AG04450 (cell line): ENCODE measurements at regions not wholly inside any gene's neighbourhood (a gene's known extent, or its start where the extent isn't known, plus 50 kb on each side); places are given as distances from the start of the nearest gene placed in this dataset.

ENCODE experiments used
- CTCF ChIA-PET: fragments of 300-600, 350-600 bp; formaldehyde crosslinking; extraction: SDS; loops from one replicate; lab custom pipeline; 2022; ENCODE audit warnings: antibody characterized with exemption, inconsistent platforms; lab: Charles Lee
- POLR2A ChIA-PET: fragments of 350-600 bp; formaldehyde crosslinking; extraction: SDS; loops from one replicate; lab custom pipeline; 2021; ENCODE audit warnings: antibody characterized with exemption, inconsistent platforms; lab: Yijun Ruan, JAX
- DNase-seq: peaks from one replicate; pipeline ENCODE4 v3.0.0-alpha.2; 2011; ENCODE audit warnings: low read depth, low spot score
- H3K27ac ChIP-seq: one replicate; pipeline ENCODE4 v1.5.1; 2012; ENCODE audit warnings: low read depth, low read length, control low read depth
- H3K27me3 ChIP-seq: one replicate; pipeline ENCODE4 v1.6.0; 2012; ENCODE audit warnings: low read length; ENCODE audit not compliant: control insufficient read depth, insufficient read depth
- H3K4me3 ChIP-seq: 2 replicates; pipeline ENCODE4 v1.5.1; 2011; ENCODE audit warnings: mild to moderate bottlenecking, low read depth, low read length, control low read depth
- H3K9me3 ChIP-seq: 2 replicates; pipeline ENCODE4 v1.5.1; 2012; ENCODE audit warnings: low read length; ENCODE audit not compliant: control insufficient read depth, insufficient read depth
- CTCF ChIP-seq: IDR thresholded peaks from 2 replicates; pipeline ENCODE4 v1.5.1; 2011; ENCODE audit warnings: low read depth, low read length, control low read depth, inconsistent platforms

GRCh38 chr17:83151056-83151441, 71.6 kb downstream of the METRNL start:
- CTCF ChIA-PET, result no interaction called here
- no peak overlapping the region for H3K4me3 ChIP-seq
- peaks cover 41% of the 10 kb centered on the region for H3K27me3 ChIP-seq
- POLR2A ChIA-PET, result no interaction called here
- H3K27ac ChIP-seq, result no peak overlapping the region
- TF ChIP-seq CTCF, result no peak
- DNase-seq, result no peak
- H3K9me3 ChIP-seq, result peaks cover 13% of the 10 kb centered on the region; the same call in 1 of the 2 replicates

DNA sequence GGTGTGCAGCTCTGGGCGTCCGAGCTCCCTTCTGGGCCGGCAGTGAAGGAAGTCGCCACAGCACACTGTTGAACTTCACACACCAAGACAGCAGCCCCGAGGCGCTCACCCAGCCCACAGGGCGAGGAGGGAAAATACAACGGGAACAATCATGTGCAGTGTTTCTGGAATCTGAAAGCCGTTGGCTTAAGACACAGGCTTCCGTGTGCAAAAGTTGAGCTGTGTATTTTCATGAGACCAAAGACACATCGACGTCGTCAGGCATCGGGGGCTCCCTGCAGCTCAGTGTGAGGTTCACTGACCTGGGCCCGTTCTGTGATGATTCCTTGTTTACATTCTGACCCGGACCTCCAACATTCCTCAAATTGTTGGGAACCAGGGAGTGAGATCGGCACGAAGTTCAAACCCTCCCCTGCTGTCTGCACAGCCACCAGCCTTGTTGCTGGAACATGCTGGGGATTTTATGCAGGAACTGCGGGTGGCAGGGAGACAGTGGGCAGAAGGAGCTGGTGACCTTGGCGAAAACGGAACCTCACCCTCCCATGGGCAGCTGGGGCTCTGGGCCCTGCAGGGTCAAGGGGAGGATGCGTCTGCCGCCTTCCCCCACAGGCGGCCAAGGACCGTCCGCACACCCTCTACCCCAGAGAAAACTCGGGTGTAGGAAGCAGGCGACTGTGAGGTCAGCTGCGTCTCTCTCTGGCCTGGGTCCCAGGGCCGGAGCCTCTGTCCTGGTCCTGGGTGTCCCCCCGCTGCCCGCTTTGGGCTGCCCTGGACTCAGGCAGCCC, 72.2 kb downstream of the METRNL start:
- Histone ChIP-seq H3K27me3 (peaks cover 39% of the 10 kb centered on the region), H3K4me3 (no peak overlapping the region), H3K9me3 (peaks cover 13% of the 10 kb centered on the region; the same call in 1 of the 2 replicates), H3K27ac (no peak overlapping the region)
- TF ChIP-seq CTCF, result no peak
- CTCF ChIA-PET, result no interaction called here
- POLR2A ChIA-PET, result no interaction called here
- no peak for DNase-seq

- Histone ChIP-seq H3K27ac (no peak overlapping the region), H3K9me3 (peaks cover 13% of the 10 kb centered on the region; the same call in 1 of the 2 replicates), H3K27me3 (peaks cover 34% of the 10 kb centered on the region), H3K4me3 (no peak overlapping the region)
- no peak for DNase-seq
- ChIA-PET CTCF (no interaction called here), POLR2A (no interaction called here)
- no peak for TF ChIP-seq CTCF
These were observed 72.9 kb downstream of the METRNL start for GRCh38 chr17:83152227-83152744.

DNA sequence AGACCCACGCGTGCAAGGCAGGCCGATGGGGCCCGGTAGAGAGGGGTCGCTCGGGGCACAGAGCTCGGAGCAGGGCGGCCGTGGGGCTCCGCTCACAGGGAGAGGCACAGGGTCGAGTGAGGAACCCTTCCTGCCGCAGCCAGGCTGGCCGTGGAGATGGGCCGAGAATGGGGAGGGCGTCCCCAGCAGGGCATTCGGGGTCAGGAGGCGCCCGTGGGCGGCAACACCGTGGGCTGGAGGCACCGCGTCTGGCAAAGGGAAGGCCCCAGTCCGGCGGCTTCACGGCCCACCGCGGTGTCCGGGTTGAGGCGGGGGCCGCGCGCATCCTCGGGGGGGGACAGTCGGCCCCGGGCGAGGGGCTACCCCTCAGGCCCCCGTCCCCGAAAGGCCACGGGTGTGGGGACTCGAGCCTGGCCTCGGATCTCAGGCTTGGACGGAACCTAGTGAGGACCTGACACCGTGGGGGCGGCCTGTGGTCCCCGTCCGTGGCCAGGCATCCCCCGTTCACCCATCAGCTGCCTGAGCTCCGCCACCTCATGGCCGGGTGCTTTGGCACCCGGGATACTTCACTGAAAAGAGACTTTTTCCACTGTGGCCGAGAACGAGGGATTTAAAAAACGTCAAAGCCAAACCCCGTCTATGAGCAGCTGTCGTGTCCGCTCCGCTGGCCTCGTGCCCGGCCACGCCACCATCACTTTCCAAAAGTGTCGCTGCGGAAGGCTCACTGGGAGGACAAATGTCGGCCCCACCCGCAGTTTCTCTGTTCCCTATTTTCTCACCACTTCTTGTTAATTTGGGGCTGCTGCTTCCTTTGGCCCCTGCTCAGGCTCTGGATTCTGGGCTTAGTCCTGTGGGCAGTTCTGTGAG, 73.6 kb downstream of the METRNL start:
- peaks cover 13% of the 10 kb centered on the region; the same call in 1 of the 2 replicates for H3K9me3 ChIP-seq
- H3K27ac ChIP-seq, result no peak overlapping the region
- ChIA-PET POLR2A (no interaction called here), CTCF (no interaction called here)
- H3K4me3 ChIP-seq, result no peak overlapping the region
- peaks cover 32% of the 10 kb centered on the region for H3K27me3 ChIP-seq
- DNase-seq, result no peak
- no peak for TF ChIP-seq CTCF
